ENCODE measurements at regions not wholly inside any gene's neighbourhood (a gene's known extent, or its start where the extent isn't known, plus 50 kb on each side); places are given as distances from the start of the nearest gene placed in this dataset.

- DNase-seq (ENCODE audit: low spot score) (no peak), ATAC-seq (ENCODE audit: low read depth) (no peak)
- no peaks in the 10 kb centered on the region for H3K4me1 ChIP-seq (ENCODE audit: insufficient read depth, poor library complexity, severe bottlenecking)
- H3K27ac ChIP-seq (ENCODE audit: poor library complexity, severe bottlenecking): no peak overlapping the region
- H3K36me3 ChIP-seq (ENCODE audit: low read depth): no peaks in the 10 kb centered on the region
- no peaks in the 10 kb centered on the region for H3K9me3 ChIP-seq (ENCODE audit: severe bottlenecking)
- no peak overlapping the region for H3K4me3 ChIP-seq (ENCODE audit: severe bottlenecking)
- TF ChIP-seq, protein P1, sequence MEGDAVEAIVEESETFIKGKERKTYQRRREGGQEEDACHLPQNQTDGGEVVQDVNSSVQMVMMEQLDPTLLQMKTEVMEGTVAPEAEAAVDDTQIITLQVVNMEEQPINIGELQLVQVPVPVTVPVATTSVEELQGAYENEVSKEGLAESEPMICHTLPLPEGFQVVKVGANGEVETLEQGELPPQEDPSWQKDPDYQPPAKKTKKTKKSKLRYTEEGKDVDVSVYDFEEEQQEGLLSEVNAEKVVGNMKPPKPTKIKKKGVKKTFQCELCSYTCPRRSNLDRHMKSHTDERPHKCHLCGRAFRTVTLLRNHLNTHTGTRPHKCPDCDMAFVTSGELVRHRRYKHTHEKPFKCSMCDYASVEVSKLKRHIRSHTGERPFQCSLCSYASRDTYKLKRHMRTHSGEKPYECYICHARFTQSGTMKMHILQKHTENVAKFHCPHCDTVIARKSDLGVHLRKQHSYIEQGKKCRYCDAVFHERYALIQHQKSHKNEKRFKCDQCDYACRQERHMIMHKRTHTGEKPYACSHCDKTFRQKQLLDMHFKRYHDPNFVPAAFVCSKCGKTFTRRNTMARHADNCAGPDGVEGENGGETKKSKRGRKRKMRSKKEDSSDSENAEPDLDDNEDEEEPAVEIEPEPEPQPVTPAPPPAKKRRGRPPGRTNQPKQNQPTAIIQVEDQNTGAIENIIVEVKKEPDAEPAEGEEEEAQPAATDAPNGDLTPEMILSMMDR (IDR thresholded peaks at IDR 0.05; ENCODE audit: poor library complexity, severe bottlenecking): no peak
- H3K27me3 ChIP-seq (ENCODE audit: insufficient read depth, poor library complexity, severe bottlenecking): no peaks in the 10 kb centered on the region
Observed at GRCh38 chr9:87007711-87008366, 60.5 kb upstream of the GAS1 start.

DNA sequence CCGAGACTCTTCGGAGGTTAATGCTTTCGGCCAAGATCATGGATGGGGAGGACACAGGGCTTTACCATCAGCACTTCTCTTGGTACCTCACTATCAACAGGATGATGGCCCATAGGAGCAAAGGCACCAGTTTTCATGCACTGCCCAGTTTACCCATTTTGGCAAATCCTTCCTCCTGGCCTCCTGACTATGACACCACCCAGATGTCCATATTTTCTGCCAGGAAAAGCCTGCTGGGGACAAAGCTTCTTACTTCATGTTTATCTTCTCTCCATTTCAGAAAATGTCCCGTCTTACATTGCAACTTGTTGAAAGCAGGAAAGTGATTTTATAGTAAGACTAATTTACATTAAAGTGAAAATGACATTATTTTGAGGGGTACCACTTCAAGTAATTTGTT lies 61.4 kb upstream of the GAS1 start:
- no peaks in the 10 kb centered on the region for H3K9me3 ChIP-seq (ENCODE audit: severe bottlenecking)
- DNase-seq (ENCODE audit: low spot score): no peak
- ATAC-seq (ENCODE audit: low read depth): no peak
- no peak overlapping the region for H3K4me3 ChIP-seq (ENCODE audit: severe bottlenecking)
- H3K36me3 ChIP-seq (ENCODE audit: low read depth): no peaks in the 10 kb centered on the region
- TF ChIP-seq, protein P1 (IDR thresholded peaks at IDR 0.05; ENCODE audit: poor library complexity, severe bottlenecking): no peak
- H3K4me1 ChIP-seq (ENCODE audit: insufficient read depth, poor library complexity, severe bottlenecking): no peaks in the 10 kb centered on the region
- no peak overlapping the region for H3K27ac ChIP-seq (ENCODE audit: poor library complexity, severe bottlenecking)
- H3K27me3 ChIP-seq (ENCODE audit: insufficient read depth, poor library complexity, severe bottlenecking): no peaks in the 10 kb centered on the region

- no peak overlapping the region for H3K4me3 ChIP-seq (ENCODE audit: severe bottlenecking)
- TF ChIP-seq, protein P1 (IDR thresholded peaks at IDR 0.05; ENCODE audit: poor library complexity, severe bottlenecking): no peak
- H3K27me3 ChIP-seq (ENCODE audit: insufficient read depth, poor library complexity, severe bottlenecking): no peaks in the 10 kb centered on the region
- H3K36me3 ChIP-seq (ENCODE audit: low read depth): no peaks in the 10 kb centered on the region
- DNase-seq (ENCODE audit: low spot score) (no peak), ATAC-seq (ENCODE audit: low read depth) (no peak)
- no peak overlapping the region for H3K27ac ChIP-seq (ENCODE audit: poor library complexity, severe bottlenecking)
- peaks cover 3% of the 10 kb centered on the region for H3K4me1 ChIP-seq (ENCODE audit: insufficient read depth, poor library complexity, severe bottlenecking)
- H3K9me3 ChIP-seq (ENCODE audit: severe bottlenecking): no peaks in the 10 kb centered on the region
Observed at GRCh38 chr9:87010626-87011025, 63.3 kb upstream of the GAS1 start.

DNA sequence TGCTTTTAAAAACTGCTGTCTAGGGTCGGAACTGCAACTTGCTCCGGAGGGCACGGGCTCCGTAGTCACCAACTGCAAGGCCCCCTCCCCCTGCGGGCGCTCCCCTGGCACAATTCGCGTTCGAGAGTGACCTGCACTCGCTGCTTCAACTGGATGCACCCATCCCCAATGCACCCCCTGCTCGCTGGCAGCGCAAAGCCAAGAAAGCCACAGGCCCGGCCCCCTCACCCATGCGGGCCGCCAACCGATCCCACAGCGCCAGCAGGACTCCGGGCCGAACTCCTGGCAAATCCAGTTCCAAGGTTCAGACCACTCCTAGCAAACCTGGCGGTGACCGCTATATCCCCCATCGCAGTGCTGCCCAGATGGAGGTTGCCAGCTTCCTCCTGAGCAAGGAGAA lies 64.2 kb upstream of the GAS1 start:
- H3K4me1 ChIP-seq (ENCODE audit: insufficient read depth, poor library complexity, severe bottlenecking): peaks cover 3% of the 10 kb centered on the region
- H3K27me3 ChIP-seq (ENCODE audit: insufficient read depth, poor library complexity, severe bottlenecking): no peaks in the 10 kb centered on the region
- no peak for DNase-seq (ENCODE audit: low spot score)
- no peaks in the 10 kb centered on the region for H3K9me3 ChIP-seq (ENCODE audit: severe bottlenecking)
- no peak overlapping the region for H3K27ac ChIP-seq (ENCODE audit: poor library complexity, severe bottlenecking)
- no peaks in the 10 kb centered on the region for H3K36me3 ChIP-seq (ENCODE audit: low read depth)
- no peak overlapping the region for H3K4me3 ChIP-seq (ENCODE audit: severe bottlenecking)
- TF ChIP-seq, protein P1 (IDR thresholded peaks at IDR 0.05; ENCODE audit: poor library complexity, severe bottlenecking): no peak
- ATAC-seq (ENCODE audit: low read depth): no peak

DNA sequence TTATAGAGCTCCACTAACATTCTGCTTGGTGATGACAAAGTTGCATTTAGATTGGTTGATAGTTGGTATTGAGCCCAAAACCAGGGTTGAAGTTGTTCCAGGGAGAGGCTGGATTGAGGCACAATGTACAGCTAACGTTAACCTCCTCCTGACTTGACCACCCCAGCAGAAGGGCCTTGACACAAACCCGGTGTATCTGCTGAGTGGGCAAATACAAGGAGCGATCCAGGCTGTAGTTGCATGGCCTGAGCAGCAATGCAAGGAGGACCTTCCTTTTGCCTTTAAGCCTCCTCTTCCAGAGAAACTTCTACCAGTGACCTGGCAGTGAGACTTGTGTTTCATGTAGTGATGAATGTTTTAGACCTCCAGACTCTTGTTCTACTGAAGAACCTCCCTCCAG lies 66.2 kb upstream of the GAS1 start:
- no peak overlapping the region for H3K4me3 ChIP-seq (ENCODE audit: severe bottlenecking)
- H3K27ac ChIP-seq (ENCODE audit: poor library complexity, severe bottlenecking): no peak overlapping the region
- DNase-seq (ENCODE audit: low spot score) (no peak), ATAC-seq (ENCODE audit: low read depth) (no peak)
- H3K9me3 ChIP-seq (ENCODE audit: severe bottlenecking): no peaks in the 10 kb centered on the region
- H3K36me3 ChIP-seq (ENCODE audit: low read depth): no peaks in the 10 kb centered on the region
- no peaks in the 10 kb centered on the region for H3K27me3 ChIP-seq (ENCODE audit: insufficient read depth, poor library complexity, severe bottlenecking)
- TF ChIP-seq, protein P1 (IDR thresholded peaks at IDR 0.05; ENCODE audit: poor library complexity, severe bottlenecking): no peak
- peaks cover 3% of the 10 kb centered on the region for H3K4me1 ChIP-seq (ENCODE audit: insufficient read depth, poor library complexity, severe bottlenecking)

All from RWPE2 (cell line).